ENCODE measurements at regions not wholly inside any gene's neighbourhood (a gene's known extent, or its start where the extent isn't known, plus 50 kb on each side); places are given as distances from the start of the nearest gene placed in this dataset.

- TF ChIP-seq CTCF (IDR thresholded peaks at IDR 0.05; ENCODE audit: insufficient read depth, low read length) = no peak
- TF ChIP-seq REST (IDR thresholded peaks at IDR 0.05; ENCODE audit: insufficient replicate concordance, low read depth) = no peak
These were observed 55.5 kb upstream of the ARAP3 start for GRCh38 chr5:141737535-141737934.
